SK-N-SH treated with all-trans-retinoic acid at 6 μM for 48 hours (cell line): ENCODE measurements at regions not wholly inside any gene's neighbourhood (a gene's known extent, or its start where the extent isn't known, plus 50 kb on each side); places are given as distances from the start of the nearest gene placed in this dataset.
A peak's percentile ranks its signal among the peaks of the same experiment; 100 is the strongest.
"Not testable (repeated sequence)": the region's sequence is repeated elsewhere in the genome, so short reads cannot be mapped to it uniquely, and the experiment has no call there.

Experiments
- ATAC-seq: fragments of 200-7000 bp; cut with Tn5 transposase; 3 replicates; pipeline ENCODE4 v1.9.1; 2020; ENCODE audit warnings: mild to moderate bottlenecking, moderate library complexity
- ARNTL ChIP-seq: fragments of 450-650 bp; formaldehyde crosslinking; IDR thresholded peaks from 2 replicates; pipeline ENCODE4 v1.5.0; 2020; ENCODE audit warnings: low read depth, mild to moderate bottlenecking, moderate library complexity, borderline replicate concordance
- CSRNP3 ChIP-seq: fragments of 250-450 bp; sonication (Bioruptor Pico); IDR thresholded peaks from 2 replicates; pipeline ENCODE4 v1.5.1; 2021; ENCODE audit warnings: mild to moderate bottlenecking, moderate library complexity
- ESRRG ChIP-seq: fragments of 250-450 bp; sonication (Bioruptor Pico); IDR thresholded peaks from 2 replicates; pipeline ENCODE4 v1.6.1; 2021; ENCODE audit warnings: mild to moderate bottlenecking
- GLIS3 ChIP-seq: fragments of 250-450 bp; sonication (Bioruptor Pico); IDR thresholded peaks from 2 replicates; pipeline ENCODE4 v1.5.0; 2020; ENCODE audit warnings: mild to moderate bottlenecking, moderate library complexity
- ISL1 ChIP-seq: fragments of 250-450 bp; sonication (Bioruptor Pico); IDR thresholded peaks from 2 replicates; pipeline ENCODE4 v2.1.2; 2022; ENCODE audit warnings: mild to moderate bottlenecking, moderate library complexity
- PATZ1 ChIP-seq: fragments of 250-450 bp; sonication (Bioruptor Pico); IDR thresholded peaks from 2 replicates; pipeline ENCODE4 v1.8.0; 2020; ENCODE audit warnings: mild to moderate bottlenecking, moderate library complexity, borderline replicate concordance
- POU6F1 ChIP-seq: fragments of 250-450 bp; sonication (Bioruptor Pico); IDR thresholded peaks from 2 replicates; pipeline ENCODE4 v1.8.0; 2021; ENCODE audit warnings: low read depth, mild to moderate bottlenecking, moderate library complexity, borderline replicate concordance
- PPARA ChIP-seq: fragments of 250-450 bp; sonication (Bioruptor Pico); IDR thresholded peaks from 2 replicates; pipeline ENCODE4 v1.5.0; 2020; ENCODE audit warnings: mild to moderate bottlenecking, borderline replicate concordance
- RARB ChIP-seq: fragments of 250-450 bp; sonication (Bioruptor Pico); IDR thresholded peaks from 2 replicates; pipeline ENCODE4 v1.8.0; 2021; ENCODE audit warnings: mild to moderate bottlenecking, moderate library complexity
- TCF4 ChIP-seq: fragments of 250-450 bp; sonication (Bioruptor Pico); IDR thresholded peaks from 2 replicates; pipeline ENCODE4 v1.8.0; 2021; ENCODE audit warnings: mild to moderate bottlenecking, moderate library complexity, borderline replicate concordance
- TOX ChIP-seq: fragments of 250-450 bp; sonication (Bioruptor Pico); IDR thresholded peaks from 2 replicates; pipeline ENCODE4 v1.8.0; 2021; ENCODE audit warnings: mild to moderate bottlenecking, moderate library complexity, borderline replicate concordance
- TSHZ2 ChIP-seq: fragments of 250-450 bp; sonication (Bioruptor Pico); IDR thresholded peaks from 2 replicates; pipeline ENCODE4 v1.5.0; 2020; ENCODE audit warnings: mild to moderate bottlenecking, moderate library complexity
- ZC3H10 ChIP-seq: fragments of 250-450 bp; sonication (Bioruptor Pico); IDR thresholded peaks from 2 replicates; pipeline ENCODE4 v1.5.1; 2021; ENCODE audit warnings: mild to moderate bottlenecking, moderate library complexity
- ZFP3 ChIP-seq: fragments of 250-450 bp; sonication (Bioruptor Pico); IDR thresholded peaks from 2 replicates; pipeline ENCODE4 v1.5.0; 2020; ENCODE audit warnings: mild to moderate bottlenecking, moderate library complexity
- ZFP30 ChIP-seq: fragments of 450-650 bp; formaldehyde crosslinking; IDR thresholded peaks from 2 replicates; pipeline ENCODE4 v1.5.0; 2022; ENCODE audit warnings: mild to moderate bottlenecking, moderate library complexity
- ZNF8 ChIP-seq: fragments of 450-650 bp; formaldehyde crosslinking; IDR thresholded peaks from 2 replicates; pipeline ENCODE4 v1.5.0; 2020; ENCODE audit warnings: mild to moderate bottlenecking, moderate library complexity

GRCh38 chr5:108546939-108547338 is 165.0 kb upstream of the FBXL17 start:
- TF ChIP-seq ZFP30 (CRISPR knock-in tag), result no peak
- TF ChIP-seq ZFP3 (CRISPR knock-in tag), result no peak
- TF ChIP-seq RARB (CRISPR knock-in tag), result no peak
- TF ChIP-seq TOX, result no peak
- ATAC-seq, result no peak

- TF ChIP-seq TSHZ2 (CRISPR knock-in tag) (no peak), ISL1 (CRISPR knock-in tag) (peak; percentile 79)
- ATAC-seq, result no peak
These were observed 163.4 kb upstream of the FBXL17 start for GRCh38 chr5:108545301-108545700.

GRCh38 chr5:108543486-108543885 is 161.6 kb upstream of the FBXL17 start:
- ATAC-seq, result no peak
- TF ChIP-seq ESRRG (no peak), TOX (no peak), PATZ1 (no peak), PPARA (CRISPR knock-in tag) (no peak), ARNTL (no peak), ZC3H10 (CRISPR knock-in tag) (no peak), ZFP3 (CRISPR knock-in tag) (no peak)

GRCh38 chr5:108541836-108542235 is 159.9 kb upstream of the FBXL17 start:
- TF ChIP-seq ZFP30 (CRISPR knock-in tag) (no peak), CSRNP3 (CRISPR knock-in tag) (no peak), ZNF8 (no peak), RARB (CRISPR knock-in tag) (no peak), TCF4 (CRISPR knock-in tag) (no peak), ESRRG (no peak), ZFP3 (CRISPR knock-in tag) (no peak), PATZ1 (no peak), POU6F1 (CRISPR knock-in tag) (no peak)
- ATAC-seq, result no peak

GRCh38 chr5:108536321-108536720 is 154.4 kb upstream of the FBXL17 start:
- ATAC-seq, result no peak
- TF ChIP-seq PATZ1 (no peak), ZNF8 (no peak), GLIS3 (CRISPR knock-in tag) (no peak), PPARA (CRISPR knock-in tag) (no peak)
- TF ChIP-seq, all 23 proteins: peak for 0

- not testable (repeated sequence) for ATAC-seq
These were observed 150.2 kb upstream of the FBXL17 start for GRCh38 chr5:108532129-108532445.
